GM23248 (cell line): ENCODE measurements at regions not wholly inside any gene's neighbourhood (a gene's known extent, or its start where the extent isn't known, plus 50 kb on each side); places are given as distances from the start of the nearest gene placed in this dataset.

Experiments used
- DNase-seq: peaks from one replicate; pipeline ENCODE4 v3.0.0-alpha.2; 2015
- H2AFZ ChIP-seq: fragments of 200-600 bp; sonication (generic); 2 replicates; pipeline ENCODE4 v1.6.1; 2016; ENCODE audit warnings: antibody characterized with exemption
- H3F3A ChIP-seq: fragments of 200-600 bp; sonication (generic); 2 replicates; pipeline ENCODE4 v1.6.1; 2016; ENCODE audit warnings: mild to moderate bottlenecking, antibody characterized with exemption, mixed run types; ENCODE audit not compliant: insufficient read depth
- H3K27ac ChIP-seq: fragments of 200-600 bp; sonication (generic); 2 replicates; pipeline ENCODE4 v1.5.1; 2016; ENCODE audit warnings: mild to moderate bottlenecking
- H3K27me3 ChIP-seq: fragments of 200-600 bp; sonication (generic); replicated peaks from 2 replicates; pipeline ENCODE4 v1.6.1; 2016; ENCODE audit warnings: mild to moderate bottlenecking; ENCODE audit not compliant: insufficient read depth
- H3K36me3 ChIP-seq: fragments of 200-600 bp; sonication (generic); 2 replicates; pipeline ENCODE4 v1.6.1; 2016; ENCODE audit warnings: low read depth, mild to moderate bottlenecking
- H3K4me1 ChIP-seq: fragments of 200-600 bp; sonication (generic); 2 replicates; pipeline ENCODE4 v1.6.1; 2016; ENCODE audit warnings: mild to moderate bottlenecking; ENCODE audit not compliant: insufficient read depth
- H3K4me2 ChIP-seq: fragments of 200-600 bp; sonication (generic); one replicate; pipeline ENCODE4 v1.6.1; 2016; ENCODE audit warnings: mild to moderate bottlenecking; ENCODE audit not compliant: unreplicated experiment
- H3K4me3 ChIP-seq: fragments of 200-600 bp; sonication (generic); 2 replicates; pipeline ENCODE4 v1.5.1; 2016; ENCODE audit warnings: mild to moderate bottlenecking
- H3K79me2 ChIP-seq: fragments of 200-600 bp; sonication (generic); 2 replicates; pipeline ENCODE4 v1.6.1; 2016; ENCODE audit warnings: mild to moderate bottlenecking; ENCODE audit not compliant: insufficient read depth
- H3K9ac ChIP-seq: fragments of 200-600 bp; sonication (generic); 2 replicates; pipeline ENCODE4 v1.6.1; 2016; ENCODE audit warnings: mild to moderate bottlenecking
- H3K9me2 ChIP-seq: fragments of 200-600 bp; sonication (generic); 2 replicates; pipeline ENCODE4 v1.6.1; 2016; ENCODE audit warnings: mixed run types, mild to moderate bottlenecking, moderate library complexity; ENCODE audit not compliant: insufficient read depth
- H3K9me3 ChIP-seq: fragments of 200-600 bp; sonication (generic); one replicate; pipeline ENCODE4 v1.6.1; 2017; ENCODE audit warnings: low read depth
- H4K20me1 ChIP-seq: fragments of 200-600 bp; sonication (generic); 2 replicates; pipeline ENCODE4 v1.6.0; 2016; ENCODE audit not compliant: insufficient read depth
- EZH2 ChIP-seq: fragments of 200-600 bp; sonication (generic); IDR thresholded peaks from 2 replicates; pipeline ENCODE4 v1.6.1; 2018; ENCODE audit warnings: antibody characterized with exemption, mild to moderate bottlenecking; ENCODE audit not compliant: insufficient read depth, poor library complexity, severe bottlenecking
- EZH2phosphoT487 ChIP-seq: fragments of 200-600 bp; sonication (generic); IDR thresholded peaks from 2 replicates; pipeline ENCODE4 v1.6.1; 2018; ENCODE audit warnings: antibody characterized with exemption, moderate library complexity, mild to moderate bottlenecking, low read depth; ENCODE audit not compliant: insufficient read depth
- WGBS, 2 experiments: methylation state at CpG; one replicate each; pipeline ENCODE4 v1.1.6; 2015 to 2017; ENCODE audit warnings: low lambda C conversion rate in 2 of 2, low coverage in 1 of 2; ENCODE audit errors: missing lambda C conversion rate in 2 of 2; 5-methylcytosine and 5-hydroxymethylcytosine counted together
- in situ Hi-C: fragments of 300-500 bp; cut with MboI; formaldehyde crosslinking; loops from 2 replicates; pipeline ENCODE4 v1.15.0; 2020

GRCh38 chr2:235406430-235406829 lies 87.4 kb upstream of the AGAP1 start:
- Histone ChIP-seq H3K36me3 (no peaks in the 10 kb centered on the region), H4K20me1 (no peaks in the 10 kb centered on the region), H3K9ac (no peak overlapping the region), H3K9me3 (no peaks in the 10 kb centered on the region), H3K4me1 (no peaks in the 10 kb centered on the region), H3K27me3 (no peaks in the 10 kb centered on the region), H2AFZ (no peak overlapping the region), H3K4me3 (no peak overlapping the region), H3K4me2 (no peak overlapping the region), H3F3A (no peaks in the 10 kb centered on the region), H3K27ac (no peak overlapping the region), H3K79me2 (no peaks in the 10 kb centered on the region), H3K9me2 (no peaks in the 10 kb centered on the region)
- 68 to 80% methylated on average over 8 of the region's 8 CpGs for WGBS, 2 experiments
- TF ChIP-seq EZH2phosphoT487 (no peak), EZH2 (no peak)
- no peak for DNase-seq
- in situ Hi-C loops: no loop called here

- in situ Hi-C loops: no loop called here
- Histone ChIP-seq H3K9me3 (no peaks in the 10 kb centered on the region), H3K27ac (no peak overlapping the region), H3F3A (no peaks in the 10 kb centered on the region), H2AFZ (no peak overlapping the region), H3K4me3 (no peak overlapping the region), H3K4me1 (no peaks in the 10 kb centered on the region), H3K36me3 (no peaks in the 10 kb centered on the region), H3K27me3 (no peaks in the 10 kb centered on the region), H4K20me1 (no peaks in the 10 kb centered on the region), H3K9me2 (no peaks in the 10 kb centered on the region), H3K9ac (no peak overlapping the region), H3K4me2 (no peak overlapping the region), H3K79me2 (no peaks in the 10 kb centered on the region)
- no peak for DNase-seq
- TF ChIP-seq EZH2 (no peak), EZH2phosphoT487 (no peak)
- WGBS, 2 experiments: 78 to 81% methylated on average over 4 of the region's 4 CpGs
Observed at GRCh38 chr2:235411905-235412485, 81.8 kb upstream of the AGAP1 start.

GRCh38 chr2:235413064-235413463 lies 80.8 kb upstream of the AGAP1 start:
- Histone ChIP-seq H3K27me3 (no peaks in the 10 kb centered on the region), H3K4me1 (no peaks in the 10 kb centered on the region), H2AFZ (no peak overlapping the region), H4K20me1 (no peaks in the 10 kb centered on the region), H3K27ac (no peak overlapping the region), H3K4me2 (no peak overlapping the region), H3K9ac (no peak overlapping the region), H3K36me3 (no peaks in the 10 kb centered on the region), H3K9me3 (no peaks in the 10 kb centered on the region), H3F3A (no peaks in the 10 kb centered on the region), H3K9me2 (no peaks in the 10 kb centered on the region), H3K79me2 (no peaks in the 10 kb centered on the region), H3K4me3 (no peak overlapping the region)
- no peak for DNase-seq
- WGBS, 2 experiments: 16 to 18% methylated on average over 1 of the region's 1 CpG
- TF ChIP-seq EZH2: no peak
- TF ChIP-seq EZH2phosphoT487: no peak
- in situ Hi-C loops: no loop called here

GRCh38 chr2:235414422-235414821 lies 79.4 kb upstream of the AGAP1 start:
- Histone ChIP-seq H3F3A (no peaks in the 10 kb centered on the region), H2AFZ (no peak overlapping the region), H3K9ac (no peak overlapping the region), H3K4me2 (no peak overlapping the region), H3K9me2 (no peaks in the 10 kb centered on the region), H3K4me3 (no peak overlapping the region), H3K79me2 (no peaks in the 10 kb centered on the region), H3K36me3 (no peaks in the 10 kb centered on the region), H3K4me1 (no peaks in the 10 kb centered on the region), H3K27me3 (no peaks in the 10 kb centered on the region), H3K9me3 (no peaks in the 10 kb centered on the region), H3K27ac (no peak overlapping the region), H4K20me1 (no peaks in the 10 kb centered on the region)
- in situ Hi-C loops: no loop called here
- no peak for DNase-seq
- TF ChIP-seq EZH2phosphoT487 (no peak), EZH2 (no peak)
- WGBS, 2 experiments: 95% methylated on average over 4 of the region's 4 CpGs
